GM23248 (cell line): ENCODE measurements at regions not wholly inside any gene's neighbourhood (a gene's known extent, or its start where the extent isn't known, plus 50 kb on each side); places are given as distances from the start of the nearest gene placed in this dataset.

ENCODE experiments used
- DNase-seq: peaks from one replicate; pipeline ENCODE4 v3.0.0-alpha.2; 2015
- H2AFZ ChIP-seq: fragments of 200-600 bp; sonication (generic); 2 replicates; pipeline ENCODE4 v1.6.1; 2016; ENCODE audit warnings: antibody characterized with exemption
- H3F3A ChIP-seq: fragments of 200-600 bp; sonication (generic); 2 replicates; pipeline ENCODE4 v1.6.1; 2016; ENCODE audit warnings: mild to moderate bottlenecking, antibody characterized with exemption, mixed run types; ENCODE audit not compliant: insufficient read depth
- H3K27ac ChIP-seq: fragments of 200-600 bp; sonication (generic); 2 replicates; pipeline ENCODE4 v1.5.1; 2016; ENCODE audit warnings: mild to moderate bottlenecking
- H3K27me3 ChIP-seq: fragments of 200-600 bp; sonication (generic); replicated peaks from 2 replicates; pipeline ENCODE4 v1.6.1; 2016; ENCODE audit warnings: mild to moderate bottlenecking; ENCODE audit not compliant: insufficient read depth
- H3K36me3 ChIP-seq: fragments of 200-600 bp; sonication (generic); 2 replicates; pipeline ENCODE4 v1.6.1; 2016; ENCODE audit warnings: low read depth, mild to moderate bottlenecking
- H3K4me1 ChIP-seq: fragments of 200-600 bp; sonication (generic); 2 replicates; pipeline ENCODE4 v1.6.1; 2016; ENCODE audit warnings: mild to moderate bottlenecking; ENCODE audit not compliant: insufficient read depth
- H3K4me2 ChIP-seq: fragments of 200-600 bp; sonication (generic); one replicate; pipeline ENCODE4 v1.6.1; 2016; ENCODE audit warnings: mild to moderate bottlenecking; ENCODE audit not compliant: unreplicated experiment
- H3K4me3 ChIP-seq: fragments of 200-600 bp; sonication (generic); 2 replicates; pipeline ENCODE4 v1.5.1; 2016; ENCODE audit warnings: mild to moderate bottlenecking
- H3K79me2 ChIP-seq: fragments of 200-600 bp; sonication (generic); 2 replicates; pipeline ENCODE4 v1.6.1; 2016; ENCODE audit warnings: mild to moderate bottlenecking; ENCODE audit not compliant: insufficient read depth
- H3K9ac ChIP-seq: fragments of 200-600 bp; sonication (generic); 2 replicates; pipeline ENCODE4 v1.6.1; 2016; ENCODE audit warnings: mild to moderate bottlenecking
- H3K9me2 ChIP-seq: fragments of 200-600 bp; sonication (generic); 2 replicates; pipeline ENCODE4 v1.6.1; 2016; ENCODE audit warnings: mixed run types, mild to moderate bottlenecking, moderate library complexity; ENCODE audit not compliant: insufficient read depth
- H3K9me3 ChIP-seq: fragments of 200-600 bp; sonication (generic); one replicate; pipeline ENCODE4 v1.6.1; 2017; ENCODE audit warnings: low read depth
- H4K20me1 ChIP-seq: fragments of 200-600 bp; sonication (generic); 2 replicates; pipeline ENCODE4 v1.6.0; 2016; ENCODE audit not compliant: insufficient read depth
- EZH2 ChIP-seq: fragments of 200-600 bp; sonication (generic); IDR thresholded peaks from 2 replicates; pipeline ENCODE4 v1.6.1; 2018; ENCODE audit warnings: antibody characterized with exemption, mild to moderate bottlenecking; ENCODE audit not compliant: insufficient read depth, poor library complexity, severe bottlenecking
- EZH2phosphoT487 ChIP-seq: fragments of 200-600 bp; sonication (generic); IDR thresholded peaks from 2 replicates; pipeline ENCODE4 v1.6.1; 2018; ENCODE audit warnings: antibody characterized with exemption, moderate library complexity, mild to moderate bottlenecking, low read depth; ENCODE audit not compliant: insufficient read depth
- WGBS, 2 experiments: methylation state at CpG; one replicate each; pipeline ENCODE4 v1.1.6; 2015 to 2017; ENCODE audit warnings: low lambda C conversion rate in 2 of 2, low coverage in 1 of 2; ENCODE audit errors: missing lambda C conversion rate in 2 of 2; 5-methylcytosine and 5-hydroxymethylcytosine counted together
- in situ Hi-C: fragments of 300-500 bp; cut with MboI; formaldehyde crosslinking; loops from 2 replicates; pipeline ENCODE4 v1.15.0; 2020

- Histone ChIP-seq H4K20me1 (no peaks in the 10 kb centered on the region; the same call in 1 of the 2 replicates), H3K79me2 (peaks cover 100% of the 10 kb centered on the region), H3K9me2 (no peaks in the 10 kb centered on the region; the same call in 1 of the 2 replicates), H3K36me3 (peaks cover 14% of the 10 kb centered on the region), H3K27ac (peak overlapping the region; percentile 93), H3K9me3 (no peaks in the 10 kb centered on the region), H3K4me3 (peak overlapping the region; percentile 85; the same call in 1 of the 2 replicates), H3K27me3 (no peaks in the 10 kb centered on the region), H3F3A (peaks cover 93% of the 10 kb centered on the region), H3K4me1 (peaks cover 90% of the 10 kb centered on the region), H3K4me2 (peak overlapping the region; percentile 85), H3K9ac (peak overlapping the region; percentile 21; the same call in 1 of the 2 replicates), H2AFZ (no peak overlapping the region)
- in situ Hi-C loops = no loop called here
- no peak for TF ChIP-seq EZH2phosphoT487
- TF ChIP-seq EZH2 = no peak
- DNase-seq = no peak
- WGBS, 2 experiments = 76 to 81% methylated on average over 2 of the region's 2 CpGs
Observed at GRCh38 chr9:21551401-21551800, 69.3 kb upstream of the IFNE start.

- Histone ChIP-seq H3K4me3 (peak overlapping the region; percentile 85), H4K20me1 (no peaks in the 10 kb centered on the region; the same call in 1 of the 2 replicates), H3F3A (peaks cover 93% of the 10 kb centered on the region), H3K4me2 (peak overlapping the region; percentile 85), H3K9me2 (no peaks in the 10 kb centered on the region; the same call in 1 of the 2 replicates), H3K4me1 (peaks cover 79% of the 10 kb centered on the region), H3K79me2 (peaks cover 100% of the 10 kb centered on the region), H3K27ac (peak overlapping the region; percentile 93), H3K9me3 (no peaks in the 10 kb centered on the region), H2AFZ (no peak overlapping the region), H3K27me3 (no peaks in the 10 kb centered on the region), H3K9ac (peak overlapping the region; percentile 21; the same call in 1 of the 2 replicates), H3K36me3 (peaks cover 22% of the 10 kb centered on the region)
- in situ Hi-C loops = no loop called here
- TF ChIP-seq EZH2 (no peak), EZH2phosphoT487 (no peak)
- WGBS, 2 experiments = 84 to 90% methylated on average over 3 of the region's 3 CpGs
- no peak for DNase-seq
Observed at GRCh38 chr9:21552244-21553170, 70.4 kb upstream of the IFNE start.

DNA sequence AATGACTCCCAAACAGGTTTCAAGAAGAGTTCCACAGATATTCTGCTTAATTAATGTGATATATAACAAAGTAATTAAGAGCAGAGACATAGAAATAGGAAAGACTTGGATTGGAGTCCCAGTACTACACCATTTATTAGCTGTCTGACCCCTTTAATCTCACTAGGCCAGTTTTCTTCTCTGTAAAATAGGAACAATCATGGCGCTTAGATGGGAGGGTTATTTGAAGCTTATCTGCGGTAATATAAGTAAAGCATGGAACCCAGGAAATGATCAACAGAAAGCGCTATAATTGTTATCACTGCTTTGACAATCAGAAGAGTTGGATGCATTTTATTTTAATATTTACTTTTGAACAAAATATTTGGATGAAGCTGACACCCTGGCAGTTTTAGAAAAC, 71.3 kb upstream of the IFNE start:
- Histone ChIP-seq H3K4me2 (peak overlapping the region; percentile 85), H2AFZ (no peak overlapping the region), H3K79me2 (peaks cover 100% of the 10 kb centered on the region), H3K9me3 (no peaks in the 10 kb centered on the region), H3K27me3 (no peaks in the 10 kb centered on the region), H3K36me3 (peaks cover 27% of the 10 kb centered on the region), H3K4me3 (peak overlapping the region; percentile 85), H3K4me1 (peaks cover 70% of the 10 kb centered on the region), H3K27ac (peak overlapping the region; percentile 93), H3K9ac (no peak overlapping the region), H4K20me1 (no peaks in the 10 kb centered on the region), H3F3A (peaks cover 93% of the 10 kb centered on the region), H3K9me2 (no peaks in the 10 kb centered on the region; the same call in 1 of the 2 replicates)
- in situ Hi-C loops = no loop called here
- TF ChIP-seq EZH2 = no peak
- no peak for TF ChIP-seq EZH2phosphoT487
- 97 to 98% methylated on average over 3 of the region's 3 CpGs for WGBS, 2 experiments
- DNase-seq = no peak

DNA sequence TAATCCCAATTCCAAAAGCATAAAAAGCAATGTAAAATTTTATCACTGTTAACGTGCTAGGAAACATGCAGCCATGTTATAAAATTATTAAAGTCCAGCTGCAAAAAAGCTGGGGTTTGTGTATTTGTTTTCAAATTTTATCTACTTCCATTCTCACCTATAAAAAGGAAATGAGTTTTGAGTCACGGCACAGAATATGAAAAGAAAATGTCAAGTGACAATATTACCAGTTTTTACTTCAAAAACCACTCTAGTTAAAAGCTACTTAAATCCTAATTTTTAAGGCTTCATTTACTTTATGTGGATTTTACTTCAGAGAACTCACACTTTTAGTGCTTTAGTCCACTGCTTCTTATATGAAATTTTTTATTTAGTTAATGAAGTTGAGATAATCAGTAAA, 72.7 kb upstream of the IFNE start:
- H3K9ac ChIP-seq = peak overlapping the region; percentile 91
- no peaks in the 10 kb centered on the region for H3K9me3 ChIP-seq
- no peaks in the 10 kb centered on the region for H3K9me2 ChIP-seq
- peaks cover 98% of the 10 kb centered on the region for H3K79me2 ChIP-seq
- TF ChIP-seq EZH2 (no peak), EZH2phosphoT487 (no peak)
- peak overlapping the region; percentile 85 for H3K4me2 ChIP-seq
- H3K36me3 ChIP-seq = peaks cover 27% of the 10 kb centered on the region
- peaks cover 56% of the 10 kb centered on the region for H3K4me1 ChIP-seq
- peak overlapping the region; percentile 84 for H3K27ac ChIP-seq
- no peak for DNase-seq
- peaks cover 85% of the 10 kb centered on the region for H3F3A ChIP-seq
- H2AFZ ChIP-seq = no peak overlapping the region
- 45 to 49% methylated on average over 2 of the region's 2 CpGs for WGBS, 2 experiments
- no peaks in the 10 kb centered on the region for H3K27me3 ChIP-seq
- peak overlapping the region; percentile 85 for H3K4me3 ChIP-seq
- in situ Hi-C loops = no loop called here
- H4K20me1 ChIP-seq = no peaks in the 10 kb centered on the region
